ENCODE measurements at regions not wholly inside any gene's neighbourhood (a gene's known extent, or its start where the extent isn't known, plus 50 kb on each side); places are given as distances from the start of the nearest gene placed in this dataset.

GRCh38 chr2:43059183-43059897 is 167.1 kb downstream of the ZFP36L2 start:
- Histone ChIP-seq H3K9me3 (peaks cover 0 to 5% of the 10 kb centered on the region in 2 donors), H3K4me1 (peaks cover 0 to 9% (median 5%) of the 10 kb centered on the region in 4 donors), H3K36me3 (no peaks in the 10 kb centered on the region), H3K4me3 (no peak overlapping the region), H3K27ac (peak overlapping the region in 3 of 4 donors; percentile 32 to 43 (median 39)), H3K27me3 (no peaks in the 10 kb centered on the region)
- DNase-seq: peak; percentile 62
- in situ Hi-C loops (cut with MboI; ENCODE audit: low pct_ligation_motif_present in 1 of 4, low pct_unique_long_range_greater_than_20kb in 1 of 4, low sequenced_read_pairs in 3 of 4): no loop called here
- TF ChIP-seq EP300 (IDR thresholded peaks at IDR 0.05; ENCODE audit: low read depth) (no peak), POLR2AphosphoS5 (IDR thresholded peaks at IDR 0.05) (peak in 1 of 3 donors; percentile 33), CTCF (IDR thresholded peaks at IDR 0.05) (no peak)
- WGBS, 2 donors (ENCODE audit: low coverage in 1 of 2): 55% methylated on average over 5 to 12 of the region's 12 CpGs
- intact Hi-C loops (cut with DNase I; ENCODE audit: low total_unique reads): no loop called here

GRCh38 chr2:43058726-43059110 is 167.7 kb downstream of the ZFP36L2 start:
- H3K27me3 ChIP-seq: no peaks in the 10 kb centered on the region
- no peaks in the 10 kb centered on the region for H3K36me3 ChIP-seq
- TF ChIP-seq EP300 (IDR thresholded peaks at IDR 0.05; ENCODE audit: low read depth): no peak
- TF ChIP-seq POLR2AphosphoS5 (IDR thresholded peaks at IDR 0.05): no peak
- TF ChIP-seq CTCF (IDR thresholded peaks at IDR 0.05): no peak
- no peak for TF ChIP-seq POLR2A (IDR thresholded peaks at IDR 0.05)
- peak overlapping the region in 1 of 4 donors; percentile 39 for H3K27ac ChIP-seq
- peaks cover 0 to 9% (median 5%) of the 10 kb centered on the region in 4 donors for H3K4me1 ChIP-seq
- H3K4me3 ChIP-seq: no peak overlapping the region
- WGBS, 2 donors (ENCODE audit: low coverage in 1 of 2): 80 to 95% methylated on average over 2 to 3 of the region's 3 CpGs
- intact Hi-C loops (cut with DNase I; ENCODE audit: low total_unique reads) (no loop called here), in situ Hi-C loops (cut with MboI; ENCODE audit: low pct_ligation_motif_present in 1 of 4, low pct_unique_long_range_greater_than_20kb in 1 of 4, low sequenced_read_pairs in 3 of 4) (no loop called here)
- H3K9me3 ChIP-seq: peaks cover 0 to 5% of the 10 kb centered on the region in 2 donors
- DNase-seq: no peak

GRCh38 chr2:43057742-43058725 is 168.4 kb downstream of the ZFP36L2 start:
- Histone ChIP-seq H3K27ac (no peak overlapping the region), H3K36me3 (no peaks in the 10 kb centered on the region), H3K4me3 (no peak overlapping the region), H3K4me1 (peaks cover 0 to 9% (median 5%) of the 10 kb centered on the region in 4 donors), H3K9me3 (peaks cover 0 to 5% of the 10 kb centered on the region in 2 donors), H3K27me3 (no peaks in the 10 kb centered on the region)
- intact Hi-C loops (cut with DNase I; ENCODE audit: low total_unique reads): no loop called here
- no peak for TF ChIP-seq POLR2A (IDR thresholded peaks at IDR 0.05)
- TF ChIP-seq EP300 (IDR thresholded peaks at IDR 0.05; ENCODE audit: low read depth): no peak
- WGBS, 2 donors (ENCODE audit: low coverage in 1 of 2): 93 to 100% methylated on average over 1 to 19 of the region's 20 CpGs
- DNase-seq: no peak
- in situ Hi-C loops (cut with MboI; ENCODE audit: low pct_ligation_motif_present in 1 of 4, low pct_unique_long_range_greater_than_20kb in 1 of 4, low sequenced_read_pairs in 3 of 4): no loop called here

- intact Hi-C loops (cut with DNase I; ENCODE audit: low total_unique reads) (no loop called here), in situ Hi-C loops (cut with MboI; ENCODE audit: low pct_ligation_motif_present in 1 of 4, low pct_unique_long_range_greater_than_20kb in 1 of 4, low sequenced_read_pairs in 3 of 4) (no loop called here)
- WGBS, 2 donors (ENCODE audit: low coverage in 1 of 2): 91% methylated on average over 15 of the region's 16 CpGs; no CpG with 5 or more reads in 1 of the 2 donors
- no peaks in the 10 kb centered on the region for H3K27me3 ChIP-seq
- no peaks in the 10 kb centered on the region for H3K36me3 ChIP-seq
- TF ChIP-seq EP300 (IDR thresholded peaks at IDR 0.05; ENCODE audit: low read depth) (no peak), POLR2A (IDR thresholded peaks at IDR 0.05) (no peak), POLR2AphosphoS5 (IDR thresholded peaks at IDR 0.05) (no peak), CTCF (IDR thresholded peaks at IDR 0.05) (no peak)
- peaks cover 0 to 10% (median 5%) of the 10 kb centered on the region in 4 donors for H3K4me1 ChIP-seq
- H3K27ac ChIP-seq: no peak overlapping the region
- peaks cover 0 to 4% of the 10 kb centered on the region in 2 donors for H3K9me3 ChIP-seq
- no peak overlapping the region for H3K4me3 ChIP-seq
- DNase-seq: no peak
These were observed 169.2 kb downstream of the ZFP36L2 start for GRCh38 chr2:43057026-43057741.

Data from transverse colon (tissue), 4 donors.